Glutamatergic neuron (in vitro differentiated cells): ENCODE measurements at regions not wholly inside any gene's neighbourhood (a gene's known extent, or its start where the extent isn't known, plus 50 kb on each side); places are given as distances from the start of the nearest gene placed in this dataset.
"Not testable (repeated sequence)": the region's sequence is repeated elsewhere in the genome, so short reads cannot be mapped to it uniquely, and the experiment has no call there.

ENCODE experiments used
- DNase-seq: peaks from one replicate; pipeline ENCODE4 v3.0.0; 2022
- H3K27ac Mint-ChIP-seq: one replicate; pipeline ENCODE4 v1.8.0; 2020; ENCODE audit warnings: mild to moderate bottlenecking, mixed read lengths, inconsistent platforms; ENCODE audit not compliant: unreplicated experiment
- H3K27me3 Mint-ChIP-seq: one replicate; pipeline ENCODE4 v1.8.0; 2020; ENCODE audit warnings: mild to moderate bottlenecking, moderate library complexity, mixed read lengths, inconsistent platforms; ENCODE audit not compliant: unreplicated experiment
- H3K36me3 Mint-ChIP-seq: one replicate; pipeline ENCODE4 v1.8.0; 2020; ENCODE audit warnings: mild to moderate bottlenecking, mixed read lengths, inconsistent platforms; ENCODE audit not compliant: unreplicated experiment
- H3K4me1 Mint-ChIP-seq: one replicate; pipeline ENCODE4 v1.8.0; 2020; ENCODE audit warnings: mild to moderate bottlenecking, low read depth, mixed read lengths, inconsistent platforms; ENCODE audit not compliant: unreplicated experiment
- H3K4me3 Mint-ChIP-seq: one replicate; pipeline ENCODE4 v1.8.0; 2020; ENCODE audit warnings: mild to moderate bottlenecking, mixed read lengths, inconsistent platforms; ENCODE audit not compliant: unreplicated experiment
- H3K9me3 Mint-ChIP-seq: one replicate; pipeline ENCODE4 v1.8.0; 2020; ENCODE audit warnings: mild to moderate bottlenecking, moderate library complexity, mixed read lengths, inconsistent platforms; ENCODE audit not compliant: unreplicated experiment

- not testable (repeated sequence) for H3K27me3 Mint-ChIP-seq, H3K36me3 Mint-ChIP-seq, H3K9me3 Mint-ChIP-seq, DNase-seq
- Mint-ChIP-seq H3K27ac (peak overlapping the region; percentile 29), H3K4me1 (peaks cover 27% of the 10 kb centered on the region), H3K4me3 (peak overlapping the region; percentile 45)
Observed at GRCh38 chr9:42358626-42359247, 175.3 kb downstream of the SPATA31A6 start.

DNA sequence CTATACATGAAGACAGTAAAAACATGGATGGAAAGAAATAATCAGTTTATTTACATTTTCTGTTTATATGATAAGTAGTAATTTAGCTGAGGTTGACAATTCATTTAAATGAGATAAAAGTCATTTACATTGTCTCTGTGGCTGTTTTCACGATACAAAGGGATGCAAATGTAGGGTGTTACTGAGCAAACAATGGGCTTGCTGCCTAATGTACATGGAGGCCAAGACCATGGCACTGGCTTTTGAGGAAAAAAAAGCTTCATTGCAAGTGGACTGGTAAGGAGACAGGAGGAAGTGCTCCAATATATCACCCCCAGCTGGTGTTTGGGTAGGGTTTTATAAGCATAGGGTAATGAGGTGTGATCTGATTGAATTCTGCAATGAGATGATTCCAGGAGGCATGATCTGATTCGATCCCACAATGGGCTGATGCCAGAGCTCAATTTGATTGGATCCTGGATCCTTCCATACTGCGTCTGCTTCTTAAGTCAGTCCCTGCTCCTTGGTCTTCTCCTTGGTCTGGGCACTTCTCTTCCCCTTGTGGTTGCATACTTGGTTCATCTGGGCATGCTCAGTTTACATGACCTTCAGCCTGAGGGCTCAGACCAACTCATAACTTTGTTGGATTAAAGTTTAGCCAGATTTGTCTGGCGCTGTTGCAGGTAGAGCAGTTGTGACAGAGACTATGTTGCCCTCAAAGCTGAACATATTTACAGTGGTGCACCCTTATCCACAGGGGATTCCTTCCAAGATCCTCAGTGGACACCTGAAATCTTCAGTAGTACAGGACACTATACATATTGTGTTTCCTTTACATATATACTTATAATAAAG, 181.2 kb downstream of the SPATA31A6 start:
- not testable (repeated sequence) for H3K27me3 Mint-ChIP-seq, H3K9me3 Mint-ChIP-seq, H3K4me3 Mint-ChIP-seq, DNase-seq, H3K27ac Mint-ChIP-seq
- Mint-ChIP-seq H3K36me3 (peaks cover 11% of the 10 kb centered on the region), H3K4me1 (peaks cover 23% of the 10 kb centered on the region)

DNA sequence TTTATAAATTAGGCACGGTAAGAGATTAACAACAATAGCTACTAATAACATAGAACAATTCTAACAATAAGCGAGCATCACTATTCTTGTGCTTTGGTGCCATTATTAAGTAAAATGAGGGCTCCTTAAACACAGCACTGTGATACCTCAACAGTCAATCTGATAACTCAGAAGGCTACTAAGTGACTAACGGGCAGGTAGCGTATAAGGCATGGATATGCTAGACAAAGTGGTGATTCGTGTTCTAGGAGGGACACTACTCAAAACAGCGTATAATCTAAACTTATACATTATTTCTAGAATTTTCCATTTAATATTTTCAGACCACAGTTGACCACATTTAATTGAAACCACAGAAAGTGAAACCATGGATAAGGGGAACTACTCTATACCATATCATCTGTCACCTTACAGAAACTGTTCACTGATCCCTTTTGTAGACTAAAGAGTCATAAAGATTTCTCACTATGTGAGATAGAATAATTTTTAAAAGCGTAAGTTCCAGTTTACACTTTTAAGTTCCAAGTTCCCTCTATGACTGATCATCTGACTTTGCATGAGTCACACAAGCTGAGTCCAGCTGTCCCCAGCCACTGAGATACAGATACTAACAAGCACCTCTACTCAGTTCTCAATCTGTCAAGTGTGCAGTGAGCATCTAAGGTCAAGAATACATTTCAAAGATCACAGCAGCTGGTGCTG, 181.9 kb downstream of the SPATA31A6 start:
- not testable (repeated sequence) for H3K4me3 Mint-ChIP-seq, DNase-seq, H3K9me3 Mint-ChIP-seq
- Mint-ChIP-seq H3K36me3 (peaks cover 11% of the 10 kb centered on the region), H3K4me1 (peaks cover 22% of the 10 kb centered on the region), H3K27ac (peak overlapping the region; percentile 54), H3K27me3 (peaks cover 12% of the 10 kb centered on the region)

DNA sequence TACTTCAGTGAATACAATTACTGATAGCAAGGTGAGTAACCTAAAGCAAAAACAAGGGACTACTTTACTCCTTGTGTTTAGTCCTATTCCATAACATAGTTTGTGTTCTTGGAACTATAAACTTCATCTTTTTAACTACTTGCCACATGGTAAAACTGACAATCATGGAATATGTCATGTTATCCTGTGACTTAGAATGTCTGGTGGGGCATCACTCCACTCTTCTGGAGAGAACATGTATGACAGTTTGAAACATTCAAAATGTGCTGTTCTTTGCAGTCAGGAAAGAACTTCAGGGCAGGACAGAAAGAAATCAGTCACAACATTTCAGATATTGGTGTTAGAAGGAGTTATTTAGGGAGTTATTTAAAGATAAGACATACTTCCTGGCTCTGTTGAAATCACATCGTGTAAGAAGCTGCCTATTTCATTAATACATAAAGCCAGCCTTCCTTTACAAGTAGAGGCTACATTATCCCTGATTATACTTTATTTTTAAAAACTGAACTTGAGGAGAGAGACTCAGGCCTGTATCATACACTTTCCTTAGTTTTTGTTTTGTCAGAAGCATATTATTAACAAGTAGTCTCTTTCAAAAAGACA, 184.9 kb downstream of the SPATA31A6 start:
- H3K4me3 Mint-ChIP-seq, DNase-seq: not testable (repeated sequence)
- H3K36me3 Mint-ChIP-seq: peaks cover 11% of the 10 kb centered on the region
- peaks cover 14% of the 10 kb centered on the region for H3K27me3 Mint-ChIP-seq
- peaks cover 21% of the 10 kb centered on the region for H3K4me1 Mint-ChIP-seq
- peaks cover 15% of the 10 kb centered on the region for H3K9me3 Mint-ChIP-seq
- peak overlapping the region; percentile 20 for H3K27ac Mint-ChIP-seq

DNA sequence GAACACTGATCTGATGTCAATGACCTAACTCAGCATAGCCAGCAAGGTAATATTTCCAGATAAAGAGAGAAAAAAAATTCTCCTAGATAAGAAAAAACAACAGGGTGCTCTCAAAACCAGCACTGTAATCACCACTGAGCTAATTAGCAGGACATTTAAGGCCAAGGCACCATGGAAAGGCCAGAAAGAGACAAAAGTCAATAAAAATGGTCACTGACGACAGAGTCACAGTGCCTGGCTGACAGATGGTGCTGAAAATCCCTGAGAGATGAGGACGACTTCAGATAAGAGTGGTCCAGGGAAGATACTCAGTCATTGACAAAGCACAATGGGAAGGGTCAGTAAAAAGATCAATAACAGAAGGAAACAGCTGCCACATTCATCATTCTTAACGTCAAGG, 186.7 kb downstream of the SPATA31A6 start:
- Mint-ChIP-seq H3K27me3 (peaks cover 11% of the 10 kb centered on the region), H3K4me3 (peak overlapping the region; percentile 1), H3K36me3 (peaks cover 11% of the 10 kb centered on the region), H3K4me1 (peaks cover 19% of the 10 kb centered on the region), H3K27ac (peak overlapping the region; percentile 97), H3K9me3 (peaks cover 14% of the 10 kb centered on the region)
- DNase-seq: not testable (repeated sequence)

DNA sequence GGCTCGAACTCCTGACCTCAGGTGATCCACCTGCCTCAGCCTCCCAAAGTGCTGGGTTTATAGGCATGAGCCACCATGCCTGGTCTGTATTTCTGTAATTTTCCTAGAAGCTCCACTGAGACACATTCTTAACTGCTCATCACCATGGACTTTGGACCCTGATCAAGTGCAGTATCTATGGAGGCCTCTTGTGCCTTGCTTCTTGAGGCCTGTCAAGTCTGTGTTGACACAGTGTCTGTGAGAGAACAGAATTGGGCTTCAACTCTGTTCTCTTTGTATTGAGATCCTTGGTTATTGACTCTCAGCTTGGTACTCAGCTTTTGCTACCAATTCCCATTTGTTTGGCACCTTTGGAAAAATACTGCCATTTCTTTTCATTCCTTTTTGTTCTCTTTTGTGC, 188.0 kb downstream of the SPATA31A6 start:
- peaks cover 14% of the 10 kb centered on the region for H3K9me3 Mint-ChIP-seq
- H3K27me3 Mint-ChIP-seq, H3K4me3 Mint-ChIP-seq, DNase-seq, H3K36me3 Mint-ChIP-seq: not testable (repeated sequence)
- peaks cover 17% of the 10 kb centered on the region for H3K4me1 Mint-ChIP-seq
- peak overlapping the region; percentile 78 for H3K27ac Mint-ChIP-seq

DNA sequence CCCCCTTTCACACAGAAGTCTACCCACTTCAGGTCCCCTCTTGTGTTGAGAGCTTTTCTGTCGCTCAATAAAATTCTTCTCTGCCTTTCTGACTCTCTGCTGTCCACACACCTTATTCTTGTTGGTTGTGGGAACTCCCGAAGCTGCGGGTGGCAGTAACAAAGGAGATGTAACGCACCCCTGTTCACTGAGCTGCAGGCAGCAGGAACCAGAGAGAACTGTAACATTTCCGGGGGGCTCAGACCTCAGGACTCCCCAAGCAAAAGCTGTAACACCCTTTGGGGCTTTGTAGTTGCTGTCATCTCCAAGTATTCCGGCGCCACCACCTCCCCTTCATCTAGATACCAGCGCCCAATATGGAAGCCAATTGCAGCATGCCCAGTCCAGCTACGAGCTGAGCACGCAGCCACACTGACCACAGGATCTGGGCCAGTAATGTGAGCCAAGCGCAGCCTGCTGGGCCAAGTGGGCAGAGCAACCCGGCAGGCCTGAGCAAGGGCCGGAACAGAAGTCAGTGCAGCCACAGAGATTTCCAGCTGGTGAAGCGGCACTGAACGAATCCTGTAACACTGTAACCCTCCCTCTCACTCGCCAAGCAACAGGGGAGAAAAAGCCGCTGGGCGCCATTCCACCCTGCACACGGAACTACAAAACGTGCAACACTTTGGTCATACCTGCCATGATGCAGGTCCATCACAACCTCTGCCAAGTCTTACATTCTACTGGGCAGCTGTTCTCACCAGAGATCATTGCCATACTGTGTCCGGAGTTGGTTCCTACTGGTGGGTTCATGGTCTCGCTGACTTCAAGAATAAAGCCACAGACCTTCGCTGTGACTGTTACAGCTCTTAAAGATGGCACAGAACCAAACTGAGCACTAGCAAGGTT, 194.3 kb downstream of the SPATA31A6 start:
- H3K4me1 Mint-ChIP-seq, DNase-seq, H3K27me3 Mint-ChIP-seq, H3K9me3 Mint-ChIP-seq, H3K27ac Mint-ChIP-seq, H3K4me3 Mint-ChIP-seq: not testable (repeated sequence)
- H3K36me3 Mint-ChIP-seq: peaks cover 13% of the 10 kb centered on the region
